HEK293 (cell line): ENCODE measurements at regions not wholly inside any gene's neighbourhood (a gene's known extent, or its start where the extent isn't known, plus 50 kb on each side); places are given as distances from the start of the nearest gene placed in this dataset.

Experiments used
- CTCF ChIP-seq: fragments of 450-650 bp; formaldehyde crosslinking; IDR thresholded peaks from 2 replicates; pipeline ENCODE4 v1.5.1; 2016; ENCODE audit warnings: missing biosample characterization, missing genetic modification characterization
- ZNF157 ChIP-seq: fragments of 450-650 bp; formaldehyde crosslinking; IDR thresholded peaks from 2 replicates; pipeline ENCODE4 v1.5.1; 2016; ENCODE audit warnings: missing biosample characterization, missing genetic modification characterization
- ZNF24 ChIP-seq: fragments of 450-650 bp; formaldehyde crosslinking; IDR thresholded peaks from 2 replicates; pipeline ENCODE4 v1.5.1; 2016; ENCODE audit warnings: missing biosample characterization, missing genetic modification characterization
- ZNF311 ChIP-seq: fragments of 450-650 bp; formaldehyde crosslinking; IDR thresholded peaks from 2 replicates; pipeline ENCODE4 v1.5.1; 2017; ENCODE audit warnings: missing biosample characterization, missing genetic modification characterization, borderline replicate concordance
- ZNF324 ChIP-seq: fragments of 450-650 bp; formaldehyde crosslinking; IDR thresholded peaks from 2 replicates; pipeline ENCODE4 v1.5.1; 2016; ENCODE audit warnings: missing biosample characterization, missing genetic modification characterization
- ZNF398 ChIP-seq: fragments of 450-650 bp; formaldehyde crosslinking; IDR thresholded peaks from 2 replicates; pipeline ENCODE4 v1.5.1; 2017; ENCODE audit warnings: missing biosample characterization, missing genetic modification characterization
- ZNF404 ChIP-seq: fragments of 450-650 bp; formaldehyde crosslinking; IDR thresholded peaks from 2 replicates; pipeline ENCODE4 v1.5.1; 2017; ENCODE audit warnings: missing biosample characterization, missing genetic modification characterization
- ZNF416 ChIP-seq: fragments of 450-650 bp; formaldehyde crosslinking; IDR thresholded peaks from 2 replicates; pipeline ENCODE4 v1.5.1; 2016; ENCODE audit warnings: missing biosample characterization, missing genetic modification characterization
- ZNF558 ChIP-seq: fragments of 450-650 bp; formaldehyde crosslinking; IDR thresholded peaks from 2 replicates; pipeline ENCODE4 v1.5.1; 2016; ENCODE audit warnings: missing biosample characterization, missing genetic modification characterization
- ZNF600 ChIP-seq: fragments of 450-650 bp; formaldehyde crosslinking; IDR thresholded peaks from 2 replicates; pipeline ENCODE4 v1.5.1; 2016; ENCODE audit warnings: missing biosample characterization, missing genetic modification characterization
- ZNF670 ChIP-seq: fragments of 450-650 bp; formaldehyde crosslinking; IDR thresholded peaks from 2 replicates; pipeline ENCODE4 v1.5.1; 2016; ENCODE audit warnings: missing biosample characterization, missing genetic modification characterization, low read depth
- ZNF701 ChIP-seq: fragments of 450-650 bp; formaldehyde crosslinking; IDR thresholded peaks from 2 replicates; pipeline ENCODE4 v1.5.1; 2016; ENCODE audit warnings: missing biosample characterization, missing genetic modification characterization
- TF ChIP-seq, protein P1 (sequence below): fragments of 450-650 bp; formaldehyde crosslinking; IDR thresholded peaks from 2 replicates; pipeline ENCODE4 v1.5.1; 2016; ENCODE audit warnings: missing biosample characterization, missing genetic modification characterization

DNA sequence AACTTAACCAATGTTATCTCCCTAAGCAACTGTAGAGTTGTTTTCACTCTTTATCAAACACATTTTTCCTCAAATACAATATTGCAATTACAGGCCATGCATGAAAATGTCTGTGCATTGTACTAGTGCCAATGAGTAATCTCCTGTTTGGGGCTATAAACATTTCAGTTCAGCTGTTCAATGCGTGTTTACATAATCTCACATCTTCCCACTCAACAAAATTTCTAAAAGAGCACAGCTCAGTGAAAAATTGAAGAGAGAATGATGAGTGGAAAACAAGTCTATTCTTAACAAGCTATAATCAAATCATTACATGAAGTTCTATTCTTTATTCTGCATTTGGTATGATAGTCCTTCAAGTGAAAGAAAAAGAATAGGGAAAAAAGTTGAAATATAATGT is 780.5 kb upstream of the CDH9 start:
- no peak for TF ChIP-seq CTCF
- TF ChIP-seq, protein P1, sequence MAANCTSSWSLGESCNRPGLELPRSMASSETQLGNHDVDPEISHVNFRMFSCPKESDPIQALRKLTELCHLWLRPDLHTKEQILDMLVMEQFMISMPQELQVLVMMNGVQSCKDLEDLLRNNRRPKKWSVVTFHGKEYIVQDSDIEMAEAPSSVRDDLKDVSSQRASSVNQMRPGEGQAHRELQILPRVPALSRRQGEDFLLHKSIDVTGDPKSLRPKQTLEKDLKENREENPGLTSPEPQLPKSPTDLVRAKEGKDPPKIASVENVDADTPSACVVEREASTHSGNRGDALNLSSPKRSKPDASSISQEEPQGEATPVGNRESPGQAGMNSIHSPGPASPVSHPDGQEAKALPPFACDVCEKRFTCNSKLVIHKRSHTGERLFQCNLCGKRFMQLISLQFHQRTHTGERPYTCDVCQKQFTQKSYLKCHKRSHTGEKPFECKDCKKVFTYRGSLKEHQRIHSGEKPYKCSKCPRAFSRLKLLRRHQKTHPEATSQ, result no peak
- no peak for TF ChIP-seq ZNF404 (tag by site-specific recombination)
- TF ChIP-seq ZNF701, result no peak
- no peak for TF ChIP-seq ZNF311
- no peak for TF ChIP-seq ZNF670
- no peak for TF ChIP-seq ZNF24 (tag by site-specific recombination)
- no peak for TF ChIP-seq ZNF157 (tag by site-specific recombination)
- no peak for TF ChIP-seq ZNF324 (tag by site-specific recombination)
- no peak for TF ChIP-seq ZNF416
- no peak for TF ChIP-seq ZNF398 (tag by site-specific recombination)
- no peak for TF ChIP-seq ZNF558 (tag by site-specific recombination)
- no peak for TF ChIP-seq ZNF600 (tag by site-specific recombination)
